LNCAP (cell line): ENCODE measurements at regions not wholly inside any gene's neighbourhood (a gene's known extent, or its start where the extent isn't known, plus 50 kb on each side); places are given as distances from the start of the nearest gene placed in this dataset.

ENCODE experiments used
- TF ChIP-seq, protein P1 (sequence below): fragments of 450-650 bp; IDR thresholded peaks from 2 replicates; pipeline ENCODE4 v1.5.1; 2017; ENCODE audit warnings: mild to moderate bottlenecking

DNA sequence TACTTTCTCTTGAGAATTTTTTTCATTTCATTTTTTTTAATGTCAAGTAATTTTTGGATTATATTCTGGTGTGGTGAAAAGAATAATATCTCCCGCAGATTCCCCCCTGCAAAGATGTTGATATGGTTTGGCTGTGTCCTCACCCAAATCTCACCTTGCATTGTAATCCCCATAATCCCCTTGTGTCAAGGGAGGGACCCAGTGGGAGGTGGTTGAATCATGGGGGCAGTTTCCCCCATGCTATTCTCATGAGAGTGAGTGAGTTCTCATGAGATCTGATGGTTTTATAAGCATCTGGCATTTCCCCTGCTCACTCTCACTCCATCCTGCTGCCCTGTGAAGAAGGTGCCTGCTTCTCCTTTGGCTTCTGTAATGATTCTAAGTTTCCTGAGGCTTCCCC is 58.7 kb upstream of the PMEPA1 start:
- TF ChIP-seq, protein P1, sequence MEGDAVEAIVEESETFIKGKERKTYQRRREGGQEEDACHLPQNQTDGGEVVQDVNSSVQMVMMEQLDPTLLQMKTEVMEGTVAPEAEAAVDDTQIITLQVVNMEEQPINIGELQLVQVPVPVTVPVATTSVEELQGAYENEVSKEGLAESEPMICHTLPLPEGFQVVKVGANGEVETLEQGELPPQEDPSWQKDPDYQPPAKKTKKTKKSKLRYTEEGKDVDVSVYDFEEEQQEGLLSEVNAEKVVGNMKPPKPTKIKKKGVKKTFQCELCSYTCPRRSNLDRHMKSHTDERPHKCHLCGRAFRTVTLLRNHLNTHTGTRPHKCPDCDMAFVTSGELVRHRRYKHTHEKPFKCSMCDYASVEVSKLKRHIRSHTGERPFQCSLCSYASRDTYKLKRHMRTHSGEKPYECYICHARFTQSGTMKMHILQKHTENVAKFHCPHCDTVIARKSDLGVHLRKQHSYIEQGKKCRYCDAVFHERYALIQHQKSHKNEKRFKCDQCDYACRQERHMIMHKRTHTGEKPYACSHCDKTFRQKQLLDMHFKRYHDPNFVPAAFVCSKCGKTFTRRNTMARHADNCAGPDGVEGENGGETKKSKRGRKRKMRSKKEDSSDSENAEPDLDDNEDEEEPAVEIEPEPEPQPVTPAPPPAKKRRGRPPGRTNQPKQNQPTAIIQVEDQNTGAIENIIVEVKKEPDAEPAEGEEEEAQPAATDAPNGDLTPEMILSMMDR, result no peak

DNA sequence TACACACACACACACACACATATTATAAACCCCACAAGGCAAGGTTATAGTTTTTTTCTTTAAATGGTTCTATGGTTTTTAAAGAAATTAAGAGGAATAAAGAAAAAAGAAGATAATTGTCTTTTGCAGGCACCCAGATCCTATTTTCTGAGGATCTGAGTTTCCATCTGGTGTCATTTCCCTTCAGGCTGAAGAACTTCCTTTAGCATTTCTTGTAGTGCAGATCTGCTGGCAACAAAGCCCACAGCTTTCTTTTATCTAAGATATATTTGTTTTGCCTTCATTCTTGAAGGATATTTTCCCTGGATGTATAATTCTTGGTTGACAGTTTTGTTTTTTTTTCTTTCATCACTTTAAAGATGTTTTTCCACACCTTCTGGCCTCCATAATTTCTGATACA is 57.6 kb upstream of the PMEPA1 start:
- TF ChIP-seq, protein P1, result no peak

DNA sequence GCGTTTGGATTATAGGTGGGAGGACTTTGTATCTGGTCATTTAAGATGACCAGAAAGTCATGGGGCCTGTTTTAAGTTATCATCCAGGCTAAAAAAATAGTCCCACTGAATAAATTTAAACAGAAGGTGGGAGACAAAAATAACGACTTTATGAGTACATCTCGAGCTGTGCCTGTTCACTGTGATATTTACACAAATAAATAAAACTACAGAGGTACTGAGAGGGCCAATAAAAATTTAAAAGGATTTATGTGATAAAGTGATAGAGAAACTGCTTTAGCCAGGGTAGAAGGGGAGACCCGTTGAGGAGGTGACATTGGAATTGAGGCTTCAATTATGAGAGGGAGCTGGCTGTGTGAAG is 53.4 kb upstream of the PMEPA1 start:
- TF ChIP-seq, protein P1, result no peak

DNA sequence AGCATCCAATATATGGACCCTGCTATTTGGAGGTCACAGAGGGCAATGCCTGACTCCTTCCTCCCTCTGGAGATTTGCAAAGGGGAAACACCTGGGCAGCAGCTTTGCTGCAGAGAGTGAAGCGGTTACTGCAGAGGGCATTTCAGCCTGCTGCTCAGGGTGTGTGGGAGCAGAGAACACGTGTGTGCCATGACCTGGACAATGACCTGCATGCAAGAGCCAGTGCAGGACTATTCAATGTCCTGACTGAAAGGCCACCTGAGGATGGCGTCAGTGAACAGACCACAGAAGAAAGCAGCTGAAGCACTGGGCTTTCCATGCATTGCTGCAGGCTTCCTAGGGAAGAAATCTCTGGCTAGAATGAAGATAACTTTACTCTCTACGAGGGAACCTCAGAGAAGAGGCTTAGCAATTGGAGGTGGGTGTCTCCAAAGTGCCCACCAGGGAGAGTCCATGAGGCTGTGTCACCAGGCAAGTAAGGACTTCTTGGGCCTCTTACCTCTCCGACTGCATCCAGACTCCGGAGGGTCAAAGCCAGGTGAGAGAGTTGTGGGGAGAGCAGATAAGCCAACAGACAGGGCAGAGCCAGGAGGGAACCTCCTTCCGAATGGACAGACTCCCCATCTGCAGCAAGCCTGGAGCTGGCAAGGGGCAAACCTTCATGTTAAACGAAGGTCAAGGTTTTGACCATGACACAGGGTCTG is 52.9 kb upstream of the PMEPA1 start:
- TF ChIP-seq, protein P1, result no peak

DNA sequence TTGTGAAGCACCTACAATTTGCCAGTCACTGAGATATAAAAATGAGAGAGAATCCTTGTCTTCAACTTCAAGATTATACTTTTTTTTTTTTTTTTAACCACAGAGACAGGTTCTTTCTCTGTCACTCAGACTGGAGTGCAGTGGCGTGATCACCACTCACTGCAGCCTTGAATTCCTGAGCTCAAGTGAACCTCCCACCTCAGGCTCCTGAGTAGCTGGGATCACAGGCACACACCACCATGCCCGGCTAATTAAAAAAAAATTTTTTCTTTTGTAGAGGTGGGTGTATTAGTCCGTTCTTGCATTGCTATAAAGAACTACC is 51.6 kb upstream of the PMEPA1 start:
- TF ChIP-seq, protein P1, result no peak

DNA sequence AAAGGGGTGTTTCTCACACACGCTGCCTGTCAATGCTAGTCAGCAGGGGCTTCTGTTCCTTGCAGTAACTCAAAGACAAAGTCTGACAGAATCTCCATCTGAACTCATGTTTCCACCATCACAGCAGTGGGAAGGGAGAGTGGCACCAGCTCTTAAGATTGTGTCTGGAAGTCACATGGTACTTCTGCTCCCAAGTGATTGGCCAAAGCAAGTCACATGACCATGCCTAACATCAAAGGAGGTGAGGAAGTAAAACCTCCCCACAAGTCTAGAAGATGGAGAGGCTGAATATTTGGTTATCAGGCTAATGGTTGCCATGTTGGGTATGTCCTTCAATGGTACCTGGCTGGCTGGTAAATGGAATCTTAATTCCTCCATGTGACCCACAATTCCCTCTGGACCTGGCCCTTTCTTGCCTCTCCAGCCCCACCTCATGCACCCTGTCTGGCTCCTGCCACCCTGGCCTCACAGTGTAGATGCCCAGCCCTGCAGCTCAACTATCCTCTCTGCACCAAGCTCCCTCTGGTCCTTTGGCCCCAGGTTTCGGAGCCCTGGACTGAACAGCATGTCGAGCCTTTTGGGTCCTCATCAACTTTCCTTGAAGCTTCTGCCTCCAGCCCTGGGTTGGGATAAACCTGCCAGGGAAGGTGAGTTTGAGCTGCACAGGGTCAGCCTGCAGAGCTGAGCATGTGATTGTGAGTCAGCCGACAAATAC is 51.0 kb upstream of the PMEPA1 start:
- TF ChIP-seq, protein P1, result no peak

DNA sequence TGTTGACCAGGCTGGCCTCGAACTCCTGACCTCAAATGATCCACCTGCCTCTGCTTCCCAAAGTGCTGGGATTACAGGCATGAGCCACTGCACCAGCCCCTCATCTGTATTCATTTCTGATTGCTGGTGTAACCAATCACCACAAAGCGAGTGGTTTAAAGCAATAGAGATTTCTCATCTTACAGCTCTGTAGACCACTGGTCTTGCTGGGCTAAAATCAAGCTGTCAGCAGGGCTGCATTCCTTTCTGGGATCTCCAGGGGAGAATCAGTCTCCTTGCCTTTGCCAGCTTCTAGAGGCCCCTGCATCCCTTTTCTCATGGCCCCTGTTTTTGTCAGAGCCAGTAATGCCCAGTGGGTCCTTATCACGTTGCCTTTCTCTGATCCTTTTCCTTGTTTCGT is 49.9 kb upstream of the PMEPA1 start:
- TF ChIP-seq, protein P1, result no peak
